ENCODE measurements at regions not wholly inside any gene's neighbourhood (a gene's known extent, or its start where the extent isn't known, plus 50 kb on each side); places are given as distances from the start of the nearest gene placed in this dataset.

DNA sequence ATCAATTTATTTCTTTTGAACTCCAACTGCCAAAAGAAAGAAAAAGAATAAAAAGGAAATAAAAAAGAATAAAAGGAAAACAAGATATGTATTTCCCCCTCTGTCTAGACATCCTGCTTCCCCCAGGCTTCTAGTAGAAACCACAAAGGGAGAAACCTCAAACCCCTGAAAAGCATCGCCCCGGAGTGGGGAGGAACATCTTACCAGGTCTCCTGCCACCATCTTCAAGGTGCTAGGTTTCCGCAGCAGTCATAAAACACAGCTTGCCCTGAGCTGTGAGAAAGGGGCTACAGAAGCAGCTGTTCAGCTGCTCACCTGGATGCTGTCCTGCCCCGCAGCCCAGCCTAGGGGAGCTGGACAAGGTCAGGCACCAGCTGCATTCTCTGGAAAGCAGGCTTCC is 487.7 kb downstream of the GADD45G start:
- no peak for TF ChIP-seq POLR2A (IDR thresholded peaks at IDR 0.05)
- no peak for TF ChIP-seq CTCF (IDR thresholded peaks at IDR 0.05)
